ENCODE measurements at regions not wholly inside any gene's neighbourhood (a gene's known extent, or its start where the extent isn't known, plus 50 kb on each side); places are given as distances from the start of the nearest gene placed in this dataset.

- DNase-seq (ENCODE audit: low read depth, low spot score), result no peak
- no peak overlapping the region for H3K4me3 ChIP-seq (ENCODE audit: low read depth, low read length)
- TF ChIP-seq CTCF (IDR thresholded peaks at IDR 0.05; ENCODE audit: low read depth, low read length), result no peak
- in situ Hi-C loops (cut with HindIII; ENCODE audit: low sequenced_read_pairs), result no loop called here
Observed at GRCh38 chr11:112352907-112353306, 92.2 kb upstream of the PLET1 start.

GRCh38 chr11:112354364-112354763 lies 93.7 kb upstream of the PLET1 start:
- DNase-seq (ENCODE audit: low read depth, low spot score), result no peak
- in situ Hi-C loops (cut with HindIII; ENCODE audit: low sequenced_read_pairs), result no loop called here
- no peak for TF ChIP-seq CTCF (IDR thresholded peaks at IDR 0.05; ENCODE audit: low read depth, low read length)
- no peak overlapping the region for H3K4me3 ChIP-seq (ENCODE audit: low read depth, low read length)

GRCh38 chr11:112355726-112356125 lies 95.1 kb upstream of the PLET1 start:
- DNase-seq (ENCODE audit: low read depth, low spot score), result no peak
- TF ChIP-seq CTCF (IDR thresholded peaks at IDR 0.05; ENCODE audit: low read depth, low read length), result peak; percentile 5
- H3K4me3 ChIP-seq (ENCODE audit: low read depth, low read length), result no peak overlapping the region
- in situ Hi-C loops (cut with HindIII; ENCODE audit: low sequenced_read_pairs), result no loop called here

- no peak for DNase-seq (ENCODE audit: low read depth, low spot score)
- in situ Hi-C loops (cut with HindIII; ENCODE audit: low sequenced_read_pairs), result no loop called here
- no peak for TF ChIP-seq CTCF (IDR thresholded peaks at IDR 0.05; ENCODE audit: low read depth, low read length)
- no peak overlapping the region for H3K4me3 ChIP-seq (ENCODE audit: low read depth, low read length)
Observed at GRCh38 chr11:112357488-112357887, 96.8 kb upstream of the PLET1 start.

- no peak for DNase-seq (ENCODE audit: low read depth, low spot score)
- in situ Hi-C loops (cut with HindIII; ENCODE audit: low sequenced_read_pairs), result no loop called here
- no peak overlapping the region for H3K4me3 ChIP-seq (ENCODE audit: low read depth, low read length)
- no peak for TF ChIP-seq CTCF (IDR thresholded peaks at IDR 0.05; ENCODE audit: low read depth, low read length)
Observed at GRCh38 chr11:112361396-112361795, 100.7 kb upstream of the PLET1 start.

GRCh38 chr11:112363527-112363926 lies 102.9 kb upstream of the PLET1 start:
- H3K4me3 ChIP-seq (ENCODE audit: low read depth, low read length), result no peak overlapping the region
- in situ Hi-C loops (cut with HindIII; ENCODE audit: low sequenced_read_pairs), result no loop called here
- no peak for TF ChIP-seq CTCF (IDR thresholded peaks at IDR 0.05; ENCODE audit: low read depth, low read length)
- peak; percentile 8 for DNase-seq (ENCODE audit: low read depth, low spot score)

- no peak for TF ChIP-seq CTCF (IDR thresholded peaks at IDR 0.05; ENCODE audit: low read depth, low read length)
- no peak overlapping the region for H3K4me3 ChIP-seq (ENCODE audit: low read depth, low read length)
- in situ Hi-C loops (cut with HindIII; ENCODE audit: low sequenced_read_pairs), result no loop called here
Observed at GRCh38 chr11:112364962-112365481, 104.4 kb upstream of the PLET1 start.

More at GRCh38 chr11:112364962-112365481, 104.4 kb upstream of the PLET1 start:
- DNase-seq (ENCODE audit: low read depth, low spot score), result peak; percentile 88
